Neural cell (in vitro differentiated cells): ENCODE measurements at regions not wholly inside any gene's neighbourhood (a gene's known extent, or its start where the extent isn't known, plus 50 kb on each side); places are given as distances from the start of the nearest gene placed in this dataset.

Experiments
- H2AFZ ChIP-seq: fragments of 200-600, 300-800 bp; sonication (generic), shearing (Covaris generic); 2 replicates; pipeline ENCODE4 v1.6.0; 2014; ENCODE audit warnings: low read depth, mild to moderate bottlenecking, antibody characterized with exemption, low read length, moderate library complexity
- H3F3A ChIP-seq: fragments of 200-600 bp; shearing (Covaris generic); 2 replicates; pipeline ENCODE4 v1.6.1; 2016; ENCODE audit warnings: mild to moderate bottlenecking, moderate library complexity, mixed read lengths, antibody characterized with exemption, low read length; ENCODE audit not compliant: insufficient read depth, poor library complexity, severe bottlenecking
- H3K27ac ChIP-seq: fragments of 200-600, 300-800 bp; sonication (generic), shearing (Covaris generic); 2 replicates; pipeline ENCODE4 v1.5.1; 2014; ENCODE audit warnings: mild to moderate bottlenecking, low read length, moderate library complexity
- H3K27me3 ChIP-seq: fragments of 300-800, 200-600 bp; sonication (generic), shearing (Covaris generic); 2 replicates; pipeline ENCODE4 v1.6.0; 2014; ENCODE audit warnings: mild to moderate bottlenecking, low read depth, low read length, moderate library complexity; ENCODE audit not compliant: insufficient read depth
- H3K36me3 ChIP-seq: fragments of 300-800, 200-600 bp; sonication (generic), shearing (Covaris generic); 2 replicates; pipeline ENCODE4 v1.5.1; 2014; ENCODE audit warnings: mild to moderate bottlenecking, antibody characterized with exemption, low read length, moderate library complexity; ENCODE audit not compliant: insufficient read depth
- H3K4me2 ChIP-seq: fragments of 300-800, 200-600 bp; sonication (generic), shearing (Covaris generic); 2 replicates; pipeline ENCODE4 v1.6.0; 2014; ENCODE audit warnings: mild to moderate bottlenecking, low read length
- H3K4me3 ChIP-seq: fragments of 300-800, 200-600 bp; sonication (generic), shearing (Covaris generic); 2 replicates; pipeline ENCODE4 v1.5.1; 2014; ENCODE audit warnings: mild to moderate bottlenecking, low read length, moderate library complexity
- H3K79me2 ChIP-seq: fragments of 200-600 bp; shearing (Covaris generic); replicated peaks from 2 replicates; pipeline ENCODE4 v1.6.0; 2014; ENCODE audit warnings: mild to moderate bottlenecking, low read length, moderate library complexity; ENCODE audit not compliant: insufficient read depth
- H3K9ac ChIP-seq: fragments of 300-800, 200-600 bp; sonication (generic), shearing (Covaris generic); 2 replicates; pipeline ENCODE4 v1.6.1; 2016; ENCODE audit warnings: mild to moderate bottlenecking, low read length, mixed read lengths
- H3K9me2 ChIP-seq: fragments of 200-600 bp; shearing (Covaris generic); 2 replicates; pipeline ENCODE4 v1.6.1; 2016; ENCODE audit warnings: mild to moderate bottlenecking, low read length, mixed read lengths; ENCODE audit not compliant: insufficient read depth
- H3K9me3 ChIP-seq: fragments of 200-600, 300-800 bp; sonication (generic), shearing (Covaris generic); 2 replicates; pipeline ENCODE4 v1.6.1; 2016; ENCODE audit warnings: mild to moderate bottlenecking, mixed run types, low read length, moderate library complexity, mixed read lengths
- H4K20me1 ChIP-seq: fragments of 200-600 bp; shearing (Covaris generic); 2 replicates; pipeline ENCODE4 v1.6.1; 2016; ENCODE audit warnings: mild to moderate bottlenecking, mixed run types; ENCODE audit not compliant: insufficient read depth
- CTCF ChIP-seq: fragments of 450-650 bp; IDR thresholded peaks from 2 replicates; pipeline ENCODE4 v1.5.1; 2014; ENCODE audit warnings: antibody characterized with exemption, mild to moderate bottlenecking, moderate library complexity; ENCODE audit not compliant: poor library complexity, severe bottlenecking
- EP300 ChIP-seq: fragments of 450-650 bp; conservative IDR thresholded peaks from 2 replicates; pipeline ENCODE4 v1.6.1; 2014; ENCODE audit warnings: antibody characterized with exemption, mild to moderate bottlenecking, moderate library complexity; ENCODE audit not compliant: poor library complexity, severe bottlenecking
- EZH2 ChIP-seq: fragments of 200-600, 300-800 bp; shearing (Covaris generic), sonication (generic); IDR thresholded peaks from 2 replicates; pipeline ENCODE4 v1.6.1; 2014; ENCODE audit warnings: antibody characterized with exemption, low read length, borderline replicate concordance, mild to moderate bottlenecking; ENCODE audit not compliant: insufficient read depth, poor library complexity, severe bottlenecking
- MXI1 ChIP-seq: fragments of 450-650 bp; conservative IDR thresholded peaks from 2 replicates; pipeline ENCODE4 v1.6.1; 2014; ENCODE audit warnings: antibody characterized with exemption, mild to moderate bottlenecking; ENCODE audit not compliant: poor library complexity, severe bottlenecking
- POLR2AphosphoS5 ChIP-seq: IDR thresholded peaks from 2 replicates; pipeline ENCODE4 v1.6.1; 2012
- RAD21 ChIP-seq: fragments of 450-650 bp; conservative IDR thresholded peaks from 2 replicates; pipeline ENCODE4 v1.6.1; 2014; ENCODE audit warnings: antibody characterized with exemption, mild to moderate bottlenecking, moderate library complexity
- REST ChIP-seq: IDR thresholded peaks from 2 replicates; pipeline ENCODE4 v1.6.1; 2012; ENCODE audit warnings: borderline replicate concordance
- SMC3 ChIP-seq: fragments of 450-650 bp; conservative IDR thresholded peaks from 2 replicates; pipeline ENCODE4 v1.6.1; 2014; ENCODE audit warnings: antibody characterized with exemption, mild to moderate bottlenecking, moderate library complexity; ENCODE audit not compliant: poor library complexity
- TAF1 ChIP-seq: IDR thresholded peaks from 2 replicates; pipeline ENCODE4 v1.6.1; 2012; ENCODE audit warnings: low read depth

GRCh38 chr2:203805486-203805838 is 62.1 kb upstream of the CTLA4 start:
- Histone ChIP-seq H3K79me2 (no peaks in the 10 kb centered on the region), H2AFZ (no peak overlapping the region), H3K27ac (no peak overlapping the region), H3K9me2 (no peaks in the 10 kb centered on the region), H3K27me3 (no peaks in the 10 kb centered on the region), H3F3A (no peaks in the 10 kb centered on the region), H3K4me2 (no peak overlapping the region), H3K9me3 (no peaks in the 10 kb centered on the region), H3K36me3 (no peaks in the 10 kb centered on the region), H4K20me1 (no peaks in the 10 kb centered on the region), H3K9ac (no peak overlapping the region), H3K4me3 (no peak overlapping the region)
- TF ChIP-seq EP300 (no peak), RAD21 (no peak), SMC3 (no peak), REST (no peak), CTCF (no peak), POLR2AphosphoS5 (no peak), EZH2 (no peak), TAF1 (no peak), MXI1 (no peak)

GRCh38 chr2:203806761-203807160 is 60.8 kb upstream of the CTLA4 start:
- H3K27me3 ChIP-seq: no peaks in the 10 kb centered on the region
- no peaks in the 10 kb centered on the region for H3F3A ChIP-seq
- TF ChIP-seq REST (no peak), EZH2 (no peak), RAD21 (no peak), MXI1 (no peak), TAF1 (no peak), EP300 (no peak), POLR2AphosphoS5 (no peak), CTCF (no peak), SMC3 (no peak)
- no peak overlapping the region for H3K9ac ChIP-seq
- no peak overlapping the region for H3K4me2 ChIP-seq
- H3K4me3 ChIP-seq: no peak overlapping the region
- no peaks in the 10 kb centered on the region for H3K79me2 ChIP-seq
- no peaks in the 10 kb centered on the region for H3K9me2 ChIP-seq
- no peaks in the 10 kb centered on the region for H3K36me3 ChIP-seq
- no peaks in the 10 kb centered on the region for H3K9me3 ChIP-seq
- H3K27ac ChIP-seq: no peak overlapping the region
- H2AFZ ChIP-seq: no peak overlapping the region
- H4K20me1 ChIP-seq: no peaks in the 10 kb centered on the region
